Calu3 (cell line): ENCODE measurements at regions not wholly inside any gene's neighbourhood (a gene's known extent, or its start where the extent isn't known, plus 50 kb on each side); places are given as distances from the start of the nearest gene placed in this dataset.

Experiments
- BruUV-seq: library from RNA; stranded (reverse); fragments of 400-500 nt; replicated peaks from 2 replicates; lab custom pipeline; 2021; lab: Mats Ljungman, UMichigan
- CTCF ChIA-PET: fragments of 300-600 bp; sonication (Branson Sonifier 250); formaldehyde crosslinking; loops from one replicate; lab custom pipeline; 2022; ENCODE audit warnings: antibody characterized with exemption; lab: Charles Lee
- DNase-seq: peaks from one replicate; pipeline ENCODE4 v3.0.0; 2022
- H3K27ac Mint-ChIP-seq: one replicate; pipeline ENCODE4 v1.8.0; 2022; ENCODE audit warnings: mixed read lengths; ENCODE audit not compliant: unreplicated experiment
- H3K27me3 Mint-ChIP-seq: one replicate; pipeline ENCODE4 v1.8.0; 2022; ENCODE audit warnings: mixed read lengths; ENCODE audit not compliant: unreplicated experiment
- H3K36me3 Mint-ChIP-seq: one replicate; pipeline ENCODE4 v1.8.0; 2022; ENCODE audit warnings: mild to moderate bottlenecking, moderate library complexity, mixed read lengths; ENCODE audit not compliant: insufficient read depth, unreplicated experiment
- H3K4me1 Mint-ChIP-seq: one replicate; pipeline ENCODE4 v1.8.0; 2022; ENCODE audit warnings: mild to moderate bottlenecking, low read depth, mixed read lengths; ENCODE audit not compliant: unreplicated experiment
- H3K4me3 Mint-ChIP-seq: one replicate; pipeline ENCODE4 v1.8.0; 2022; ENCODE audit warnings: mild to moderate bottlenecking, low read depth, moderate library complexity, mixed read lengths; ENCODE audit not compliant: unreplicated experiment
- H3K9me3 Mint-ChIP-seq: one replicate; pipeline ENCODE4 v1.8.0; 2022; ENCODE audit warnings: low read depth, mixed read lengths; ENCODE audit not compliant: unreplicated experiment
- CTCF ChIP-seq: fragments of 200-600 bp; IDR thresholded peaks from one replicate; pipeline ENCODE4 v1.8.0; 2022; ENCODE audit warnings: antibody characterized with exemption; ENCODE audit not compliant: unreplicated experiment
- intact Hi-C: fragments of 100-400 bp; cut with micrococcal nuclease; formaldehyde crosslinking; loops from one replicate; pipeline ENCODE4 v1.10.0; 2022; ENCODE audit not compliant: unreplicated experiment

- Mint-ChIP-seq H3K27me3 (no peaks in the 10 kb centered on the region), H3K4me3 (no peak overlapping the region), H3K9me3 (no peaks in the 10 kb centered on the region), H3K27ac (no peak overlapping the region), H3K36me3 (no peaks in the 10 kb centered on the region), H3K4me1 (no peaks in the 10 kb centered on the region)
- no peak for TF ChIP-seq CTCF
- intact Hi-C loops = no loop called here
- no TSS peak for BruUV-seq
- CTCF ChIA-PET = no interaction called here
- DNase-seq = no peak
These were observed 115.6 kb upstream of the ADTRP start for GRCh38 chr6:11894212-11894611.

- intact Hi-C loops = no loop called here
- H3K36me3 Mint-ChIP-seq = no peaks in the 10 kb centered on the region
- no peak overlapping the region for H3K4me3 Mint-ChIP-seq
- CTCF ChIA-PET = interaction anchor here (0.6 kb wide), 1 partner anchor 818 kb away, joined by 3 read pairs; no protein-coding TSS in a partner anchor
- no TSS peak for BruUV-seq
- no peaks in the 10 kb centered on the region for H3K4me1 Mint-ChIP-seq
- DNase-seq = no peak
- H3K27me3 Mint-ChIP-seq = no peaks in the 10 kb centered on the region
- no peak for TF ChIP-seq CTCF
- H3K27ac Mint-ChIP-seq = no peak overlapping the region
- no peaks in the 10 kb centered on the region for H3K9me3 Mint-ChIP-seq
These were observed 112.9 kb upstream of the ADTRP start for GRCh38 chr6:11891547-11891946.

GRCh38 chr6:11890849-11891248 lies 112.2 kb upstream of the ADTRP start:
- CTCF ChIA-PET = interaction anchor here (0.6 kb wide), 1 partner anchor 819 kb away, joined by 3 read pairs; no protein-coding TSS in a partner anchor
- H3K27ac Mint-ChIP-seq = no peak overlapping the region
- intact Hi-C loops = no loop called here
- no peaks in the 10 kb centered on the region for H3K4me1 Mint-ChIP-seq
- no peaks in the 10 kb centered on the region for H3K27me3 Mint-ChIP-seq
- BruUV-seq = no TSS peak
- H3K36me3 Mint-ChIP-seq = no peaks in the 10 kb centered on the region
- no peak for TF ChIP-seq CTCF
- DNase-seq = no peak
- no peaks in the 10 kb centered on the region for H3K9me3 Mint-ChIP-seq
- H3K4me3 Mint-ChIP-seq = no peak overlapping the region

GRCh38 chr6:11890209-11890608 lies 111.6 kb upstream of the ADTRP start:
- TF ChIP-seq CTCF = no peak
- Mint-ChIP-seq H3K27me3 (no peaks in the 10 kb centered on the region), H3K9me3 (no peaks in the 10 kb centered on the region), H3K4me3 (no peak overlapping the region), H3K27ac (no peak overlapping the region), H3K36me3 (no peaks in the 10 kb centered on the region), H3K4me1 (no peaks in the 10 kb centered on the region)
- no TSS peak for BruUV-seq
- intact Hi-C loops = no loop called here
- CTCF ChIA-PET = no interaction called here
- no peak for DNase-seq
